ENCODE measurements at regions not wholly inside any gene's neighbourhood (a gene's known extent, or its start where the extent isn't known, plus 50 kb on each side); places are given as distances from the start of the nearest gene placed in this dataset.

GRCh38 chr9:3732077-3733038 lies 206.6 kb upstream of the RFX3 start:
- peak; percentile 67 for DNase-seq

DNA sequence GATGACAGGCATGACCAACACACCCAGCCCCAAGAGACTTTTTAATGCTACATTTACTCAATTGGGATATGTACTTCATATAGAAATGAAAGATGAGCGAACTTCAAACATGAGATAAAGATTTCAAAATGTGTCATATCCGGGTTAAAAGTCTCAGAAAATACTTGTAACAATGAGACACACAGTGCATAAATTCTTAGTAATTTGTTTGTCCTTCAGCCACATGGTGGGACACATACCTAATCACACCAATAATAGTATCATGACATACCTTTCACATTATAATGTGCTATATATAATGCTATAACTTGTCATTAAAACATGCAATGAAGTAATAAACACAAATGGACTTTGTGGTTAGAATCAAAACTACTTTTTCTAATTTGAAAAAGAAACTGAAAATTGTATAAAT lies 204.7 kb upstream of the RFX3 start:
- DNase-seq = no peak

GRCh38 chr9:3721096-3721495 lies 195.3 kb upstream of the RFX3 start:
- DNase-seq = no peak

GRCh38 chr9:3719286-3719685 lies 193.5 kb upstream of the RFX3 start:
- no peak for DNase-seq

- no peak for DNase-seq
These were observed 190.6 kb upstream of the RFX3 start for GRCh38 chr9:3716415-3716814.

DNA sequence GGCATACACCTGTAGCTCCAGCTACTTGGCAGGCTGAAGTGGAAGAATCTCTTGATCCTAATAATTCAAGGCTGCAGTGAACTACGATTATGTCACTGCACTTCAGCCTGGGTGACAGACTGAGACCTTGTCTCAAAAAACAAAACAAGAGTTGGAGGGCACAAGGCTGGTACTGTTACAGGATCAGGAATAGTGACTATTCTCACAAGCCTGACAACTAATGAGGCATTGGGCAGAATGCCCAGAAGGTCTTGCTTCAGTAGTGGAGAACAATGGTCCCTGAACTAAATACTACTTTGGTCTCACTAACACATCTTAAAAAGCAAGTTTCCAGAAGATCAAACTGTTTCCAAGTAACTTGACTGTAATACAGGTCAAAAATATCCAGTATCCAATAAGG lies 182.9 kb upstream of the RFX3 start:
- DNase-seq = peak; percentile 44

GRCh38 chr9:3704890-3705289 lies 179.1 kb upstream of the RFX3 start:
- no peak for DNase-seq

DNA sequence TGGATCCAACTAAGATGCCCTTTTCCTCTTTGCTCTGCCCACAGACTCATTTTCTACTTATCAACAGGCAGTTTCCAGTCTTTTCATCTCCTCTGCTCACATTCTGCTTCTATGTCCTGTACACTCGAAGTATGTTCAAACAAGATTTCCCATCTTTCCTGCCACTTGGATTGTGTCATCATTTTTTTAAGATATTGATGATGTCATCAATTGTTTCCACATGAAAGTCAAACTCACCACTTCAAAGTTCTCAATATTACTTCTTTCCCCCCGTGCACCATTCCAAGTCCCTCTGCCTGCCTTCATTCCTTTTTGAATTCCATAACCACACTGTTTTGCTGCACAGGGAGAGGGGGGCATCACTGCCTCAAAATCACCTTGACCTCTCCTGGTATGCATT lies 175.0 kb upstream of the RFX3 start:
- DNase-seq = no peak

DNA sequence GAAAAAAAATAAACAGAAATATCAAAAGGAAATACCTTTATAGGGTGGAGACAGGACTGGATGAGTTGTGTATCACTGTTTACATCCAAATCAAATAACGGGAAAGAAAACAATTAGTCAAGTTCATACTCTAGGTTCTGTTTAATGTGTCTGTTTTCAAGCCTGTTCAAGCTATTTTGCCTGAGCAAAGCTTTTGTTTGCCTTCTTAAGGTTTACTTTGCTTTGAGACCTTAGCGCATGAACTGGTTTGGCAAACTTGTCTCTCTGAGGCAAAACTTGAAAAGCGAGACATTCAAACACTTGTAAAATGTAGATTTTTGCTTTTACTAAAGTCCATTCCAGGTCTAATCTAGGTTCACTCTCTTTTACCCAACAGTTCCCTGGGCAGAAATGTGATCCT lies 174.1 kb upstream of the RFX3 start:
- no peak for DNase-seq

DNA sequence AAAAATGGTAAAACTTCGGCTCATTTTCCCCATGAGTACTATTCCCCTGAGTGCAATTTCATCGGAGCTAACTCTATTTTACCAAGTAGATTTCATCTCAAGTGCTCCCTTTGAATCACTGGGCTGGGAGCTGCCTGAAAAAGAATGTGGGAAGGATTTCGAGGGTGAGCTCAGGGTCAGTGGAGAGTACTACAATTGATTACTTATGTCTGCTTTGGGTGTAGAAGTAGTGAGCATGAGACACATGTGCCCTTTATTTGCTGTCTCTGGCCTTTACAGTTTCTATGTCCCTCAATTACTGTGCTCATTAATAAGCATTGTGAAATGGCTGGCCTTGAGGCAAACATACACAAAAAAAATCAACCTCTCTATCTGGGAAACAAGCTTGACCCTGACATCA lies 172.7 kb upstream of the RFX3 start:
- no peak for DNase-seq

DNA sequence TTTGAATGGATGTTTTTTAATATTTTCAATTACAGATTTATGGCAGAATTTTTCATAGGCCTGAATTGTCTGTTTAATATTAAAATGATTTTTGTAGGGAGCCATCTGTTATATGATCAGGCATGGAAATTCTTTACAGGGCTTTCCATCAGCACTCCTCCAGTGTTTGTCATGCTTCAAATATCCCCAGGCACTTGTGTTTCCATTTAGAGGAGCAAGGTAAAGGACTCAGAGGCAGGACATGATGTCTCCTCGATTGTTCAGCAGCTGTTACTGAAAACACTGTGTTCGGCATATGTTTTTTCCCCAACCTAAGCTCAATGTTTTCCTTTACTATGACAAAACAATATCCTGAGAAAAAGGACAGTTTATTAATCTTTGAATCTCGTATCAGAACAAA lies 172.3 kb upstream of the RFX3 start:
- peak; percentile 36 for DNase-seq

GRCh38 chr9:3696368-3696767 lies 170.6 kb upstream of the RFX3 start:
- DNase-seq = peak; percentile 31

DNA sequence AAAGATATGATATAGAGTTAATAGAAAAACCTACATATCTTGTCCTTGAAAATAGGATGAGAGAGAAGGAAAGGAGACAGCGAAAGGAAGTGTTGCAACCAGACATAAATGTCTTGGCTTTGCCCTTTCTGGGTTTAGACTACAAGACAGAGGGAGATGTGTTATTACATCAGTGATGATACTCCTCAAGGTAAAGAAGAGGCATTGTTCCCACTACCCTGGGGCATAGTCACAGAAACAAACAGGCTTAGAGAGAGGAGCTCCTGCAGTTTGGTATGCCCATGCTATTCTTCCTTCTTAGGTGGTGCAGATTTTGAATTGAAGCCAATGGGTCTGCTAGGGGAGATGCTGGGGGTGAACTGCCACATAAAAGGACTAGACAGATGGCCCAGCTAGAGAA lies 166.8 kb upstream of the RFX3 start:
- no peak for DNase-seq

DNA sequence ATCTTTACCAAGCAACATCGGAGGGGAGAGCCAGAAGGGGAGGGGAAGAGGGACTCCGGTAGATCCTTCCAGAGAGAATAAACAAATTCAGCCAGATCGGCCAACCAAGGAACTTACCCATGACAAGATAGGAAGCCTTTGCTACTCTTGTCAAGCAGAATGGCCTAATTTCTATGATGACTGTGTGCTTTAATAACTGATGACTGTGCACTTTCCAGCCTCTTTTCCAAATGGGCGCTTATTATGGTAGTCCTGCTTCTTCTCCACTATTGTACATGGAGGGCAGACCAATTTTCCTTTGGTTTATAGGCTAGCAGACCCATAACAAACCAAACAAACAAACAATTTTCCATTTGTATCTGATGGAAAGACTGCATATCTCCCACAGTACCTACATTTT lies 163.8 kb upstream of the RFX3 start:
- no peak for DNase-seq

DNA sequence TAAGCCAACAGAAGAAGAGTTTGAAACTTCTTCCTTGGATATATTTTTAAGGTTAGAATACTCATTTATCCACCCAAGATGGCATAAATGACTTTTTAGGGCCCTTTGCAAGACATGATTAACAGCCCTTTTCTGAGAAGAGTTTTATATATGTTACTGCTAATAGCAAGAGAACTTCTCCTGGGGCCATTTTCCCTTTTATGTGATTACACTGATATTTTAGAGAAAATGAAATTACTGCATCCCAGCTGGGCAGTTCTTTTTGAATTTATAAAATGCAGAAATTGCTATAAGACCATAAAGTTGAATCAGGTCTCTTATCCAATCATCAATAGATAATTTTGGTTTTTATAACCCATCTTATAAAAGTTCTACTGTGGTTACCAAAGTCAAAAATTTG lies 161.3 kb upstream of the RFX3 start:
- no peak for DNase-seq

DNA sequence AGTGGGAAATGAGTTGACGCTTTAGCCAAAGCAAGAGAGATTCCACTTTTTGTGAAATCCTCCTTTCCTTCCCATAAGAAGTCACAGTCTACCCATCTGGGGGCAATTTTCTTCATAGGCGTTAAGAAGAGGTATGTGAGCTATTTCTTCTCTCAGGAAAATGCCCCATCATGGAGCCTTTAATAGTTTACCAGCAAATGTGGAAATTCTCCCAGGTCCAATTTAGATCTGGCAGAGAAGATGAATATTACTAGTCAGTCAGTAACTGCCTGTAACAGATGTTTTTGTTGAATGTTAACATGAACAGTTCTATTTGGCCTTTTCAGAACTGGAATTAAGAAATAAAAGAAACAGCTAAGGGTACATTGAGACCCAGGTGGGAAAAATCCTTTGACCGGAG lies 156.4 kb upstream of the RFX3 start:
- DNase-seq = no peak

DNA sequence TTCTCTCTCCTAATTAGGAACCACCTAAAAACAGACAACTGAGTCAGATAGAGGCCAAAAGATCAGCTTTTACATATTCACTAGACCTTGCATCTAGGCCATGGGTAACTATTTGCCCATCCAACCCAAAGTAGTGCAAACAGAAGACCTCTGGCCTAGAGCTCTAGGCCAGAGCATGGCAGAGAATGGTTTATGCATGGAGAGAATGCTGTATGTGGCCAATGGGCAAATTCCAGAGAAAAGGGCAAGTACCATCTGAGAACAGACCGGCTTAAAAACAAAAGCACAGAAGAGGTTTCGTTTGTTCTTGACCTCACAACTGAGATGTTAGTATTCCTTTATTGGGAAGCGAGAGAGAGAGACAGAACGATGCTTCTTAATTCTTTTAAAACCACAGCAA lies 151.7 kb upstream of the RFX3 start:
- DNase-seq = no peak

DNA sequence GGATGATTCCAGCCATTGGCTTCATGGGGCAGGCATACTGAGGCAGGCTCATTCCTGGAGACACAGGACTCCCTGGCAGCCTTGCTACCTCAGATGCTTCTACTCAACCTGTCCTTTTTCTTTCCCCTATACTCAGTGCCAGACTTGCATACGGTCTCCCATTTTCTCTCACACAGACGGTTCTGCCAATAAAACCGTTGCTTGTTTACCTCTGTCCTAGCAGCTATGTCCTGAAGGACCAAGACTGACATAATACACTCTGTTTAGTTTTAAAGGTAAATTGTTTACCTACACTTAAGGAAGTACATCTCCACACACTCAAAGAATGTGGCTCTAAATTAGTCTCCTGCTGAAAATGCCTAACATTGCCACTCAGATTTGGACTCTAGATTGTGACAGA lies 151.0 kb upstream of the RFX3 start:
- no peak for DNase-seq

GRCh38 chr9:3675946-3676345 lies 150.1 kb upstream of the RFX3 start:
- no peak for DNase-seq

GRCh38 chr9:3674561-3674960 lies 148.8 kb upstream of the RFX3 start:
- no peak for DNase-seq

DNA sequence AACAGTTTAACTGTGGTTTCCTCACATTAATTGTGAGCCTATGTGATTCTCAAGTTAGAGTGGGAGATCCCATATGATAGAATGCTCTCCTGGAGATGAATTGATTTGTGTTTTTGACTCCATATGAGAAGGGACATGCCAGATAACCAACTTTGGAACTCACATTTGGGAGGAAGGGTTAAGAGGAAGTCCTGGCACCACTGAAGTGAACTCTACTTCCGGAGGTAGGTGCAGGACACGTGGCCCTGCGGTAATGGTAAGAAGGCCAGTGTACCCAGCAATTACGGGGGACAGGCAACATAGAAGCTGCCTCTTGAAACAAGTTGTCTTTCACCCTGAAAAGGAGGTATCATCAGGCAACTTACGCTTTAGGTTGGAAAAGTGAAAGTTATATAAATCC lies 146.6 kb upstream of the RFX3 start:
- DNase-seq = no peak

GRCh38 chr9:3664044-3664443 lies 138.2 kb upstream of the RFX3 start:
- DNase-seq = no peak

GRCh38 chr9:3662671-3663070 lies 136.9 kb upstream of the RFX3 start:
- DNase-seq = no peak

DNA sequence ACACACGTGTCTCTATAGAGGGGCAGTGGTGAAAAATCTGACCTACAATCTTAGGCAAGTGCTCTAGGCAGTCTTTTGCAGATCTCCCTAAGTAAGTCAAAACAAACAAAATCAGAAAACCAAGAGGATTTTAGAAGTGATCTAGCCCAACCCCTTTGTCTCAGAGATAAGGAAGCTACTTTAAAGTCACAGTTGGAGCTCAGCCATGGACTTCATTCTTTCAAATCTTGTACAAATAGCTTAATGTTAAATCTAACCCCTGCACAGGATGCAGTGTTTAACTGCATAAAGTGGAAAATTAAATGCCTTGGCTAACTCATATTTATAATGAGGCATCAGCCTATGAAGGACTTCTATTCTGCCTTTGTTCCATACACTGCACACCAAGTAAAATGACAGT lies 135.1 kb upstream of the RFX3 start:
- DNase-seq = no peak

DNA sequence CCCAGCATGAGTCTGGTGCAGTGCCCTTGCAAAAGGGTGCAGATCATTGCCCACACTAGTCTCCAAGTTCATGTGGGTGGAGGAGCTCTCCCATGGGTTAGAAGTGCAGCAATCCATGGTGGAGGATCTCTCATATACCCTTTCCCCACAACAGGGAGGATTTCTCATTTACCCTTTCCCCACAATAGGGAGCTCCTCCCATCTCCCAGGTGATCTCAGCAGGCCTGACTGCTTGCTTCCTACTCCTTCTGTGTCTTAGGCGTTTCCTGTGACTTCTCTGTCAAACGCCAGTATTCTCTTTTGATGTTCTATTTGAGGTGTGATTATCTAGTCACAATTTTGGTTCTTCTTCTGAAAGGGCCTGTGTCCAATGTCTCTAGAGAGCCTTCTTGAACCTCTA lies 133.8 kb upstream of the RFX3 start:
- DNase-seq = no peak

Data from DMS153 (cell line).